Ectodermal cell (in vitro differentiated cells): ENCODE measurements at regions not wholly inside any gene's neighbourhood (a gene's known extent, or its start where the extent isn't known, plus 50 kb on each side); places are given as distances from the start of the nearest gene placed in this dataset.

Experiments
- H3K27ac ChIP-seq: 2 replicates; pipeline ENCODE4 v1.7.0; 2013; ENCODE audit warnings: mild to moderate bottlenecking, low read depth, low read length; ENCODE audit not compliant: insufficient read depth, poor library complexity, severe bottlenecking
- H3K27me3 ChIP-seq: 2 replicates; pipeline ENCODE4 v1.7.0; 2013; ENCODE audit warnings: mild to moderate bottlenecking, low read length; ENCODE audit not compliant: insufficient read depth, control insufficient read depth, poor library complexity, severe bottlenecking
- H3K36me3 ChIP-seq: one replicate; pipeline ENCODE4 v1.7.0; 2013; ENCODE audit warnings: low read length; ENCODE audit not compliant: control insufficient read depth, insufficient read depth
- H3K4me1 ChIP-seq: one replicate; pipeline ENCODE4 v1.7.0; 2013; ENCODE audit warnings: low read length; ENCODE audit not compliant: control insufficient read depth, insufficient read depth
- H3K4me3 ChIP-seq: 2 replicates; pipeline ENCODE4 v1.7.0; 2013; ENCODE audit warnings: low read depth, low read length, control low read depth; ENCODE audit not compliant: insufficient read depth
- H3K9me3 ChIP-seq: 2 replicates; pipeline ENCODE4 v1.7.0; 2013; ENCODE audit warnings: mild to moderate bottlenecking, low read length, moderate library complexity; ENCODE audit not compliant: control insufficient read depth
- WGBS, 2 experiments: methylation state at CpG; one replicate each; pipeline ENCODE4 v1.1.7; 2013; ENCODE audit warnings: missing lambda C conversion rate in 2 of 2; 5-methylcytosine and 5-hydroxymethylcytosine counted together

DNA sequence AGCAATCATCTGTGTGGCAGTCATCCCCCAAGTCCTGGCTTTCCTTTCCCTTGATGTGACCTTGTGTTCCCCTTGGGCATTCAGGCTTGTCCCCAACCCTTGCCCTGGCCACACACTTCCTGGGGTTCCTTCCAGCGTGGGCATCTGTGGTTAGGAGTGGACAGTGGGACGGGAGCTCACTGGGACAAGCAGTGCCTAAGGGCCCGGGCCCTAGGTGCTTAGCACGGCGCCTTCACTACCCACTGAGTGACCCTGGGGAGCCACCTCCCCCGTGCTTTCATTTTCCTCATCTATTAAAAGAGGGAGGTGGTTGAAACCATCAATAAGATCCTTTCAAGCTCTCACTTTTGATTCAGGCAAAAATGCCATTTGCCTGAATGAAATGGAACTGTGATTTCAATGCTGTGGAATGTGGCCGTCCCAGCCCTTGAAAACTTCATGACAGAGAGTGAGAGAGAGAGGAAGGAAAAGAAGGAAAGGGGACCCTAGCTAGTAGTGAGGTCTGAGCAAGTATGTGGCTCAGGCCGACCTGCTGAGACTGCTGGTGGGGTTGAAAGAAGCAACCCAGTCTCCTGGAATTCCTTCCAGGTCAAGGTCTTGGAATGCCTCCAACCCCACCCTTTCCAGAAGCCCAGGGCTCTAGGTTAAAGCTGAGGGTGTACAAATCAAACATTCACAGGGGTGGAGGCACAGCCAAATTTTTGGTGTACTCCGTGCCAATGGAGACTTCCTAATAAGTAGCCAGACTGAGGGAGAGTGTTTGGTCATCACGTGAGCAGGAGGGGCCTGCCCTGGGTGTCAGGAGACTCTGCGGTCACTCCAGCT lies 302.9 kb downstream of the TLE3 start:
- Histone ChIP-seq H3K4me1 (peaks cover 8% of the 10 kb centered on the region), H3K27ac (no peak overlapping the region), H3K36me3 (no peaks in the 10 kb centered on the region), H3K27me3 (no peaks in the 10 kb centered on the region), H3K4me3 (no peak overlapping the region), H3K9me3 (no peaks in the 10 kb centered on the region)
- WGBS, 2 experiments = 70 to 80% methylated on average over 10 to 11 of the region's 11 CpGs

- Histone ChIP-seq H3K27ac (no peak overlapping the region), H3K9me3 (no peaks in the 10 kb centered on the region), H3K27me3 (no peaks in the 10 kb centered on the region), H3K36me3 (no peaks in the 10 kb centered on the region), H3K4me3 (no peak overlapping the region), H3K4me1 (peaks cover 8% of the 10 kb centered on the region)
- WGBS, 2 experiments = 86 to 88% methylated on average over 5 of the region's 6 CpGs
Observed at GRCh38 chr15:69795601-69796000, 302.1 kb downstream of the TLE3 start.

DNA sequence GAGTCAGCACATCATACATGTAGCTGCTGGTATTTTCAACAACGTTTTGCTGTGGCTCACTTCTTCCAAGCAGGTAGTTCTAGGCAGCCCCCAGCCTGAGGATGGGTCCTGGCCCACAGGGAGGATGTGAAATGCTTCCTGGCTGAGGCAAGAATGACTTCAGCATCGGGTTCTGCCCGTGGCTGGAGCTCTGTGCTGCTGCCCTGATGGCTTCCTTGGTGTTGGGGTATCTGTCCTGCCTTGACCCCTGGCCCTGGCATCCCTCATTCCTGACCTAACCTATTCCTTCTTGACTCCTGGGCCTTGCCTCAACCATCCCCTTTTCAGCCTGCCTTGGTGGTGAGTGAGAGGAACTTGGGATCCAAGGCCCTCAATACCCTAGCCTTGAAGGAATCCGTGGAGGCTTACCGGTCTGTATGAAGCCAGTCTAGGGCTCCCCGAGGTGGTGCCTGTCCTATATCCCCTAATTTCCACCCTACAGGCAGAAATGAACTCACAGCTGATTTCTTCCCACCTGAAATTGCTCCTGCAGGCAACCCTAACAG lies 300.6 kb downstream of the TLE3 start:
- no peak overlapping the region for H3K27ac ChIP-seq
- WGBS, 2 experiments = 70 to 78% methylated on average over 6 of the region's 6 CpGs
- H3K4me3 ChIP-seq = no peak overlapping the region
- no peaks in the 10 kb centered on the region for H3K36me3 ChIP-seq
- H3K4me1 ChIP-seq = peaks cover 8% of the 10 kb centered on the region
- H3K27me3 ChIP-seq = no peaks in the 10 kb centered on the region
- H3K9me3 ChIP-seq = no peaks in the 10 kb centered on the region

DNA sequence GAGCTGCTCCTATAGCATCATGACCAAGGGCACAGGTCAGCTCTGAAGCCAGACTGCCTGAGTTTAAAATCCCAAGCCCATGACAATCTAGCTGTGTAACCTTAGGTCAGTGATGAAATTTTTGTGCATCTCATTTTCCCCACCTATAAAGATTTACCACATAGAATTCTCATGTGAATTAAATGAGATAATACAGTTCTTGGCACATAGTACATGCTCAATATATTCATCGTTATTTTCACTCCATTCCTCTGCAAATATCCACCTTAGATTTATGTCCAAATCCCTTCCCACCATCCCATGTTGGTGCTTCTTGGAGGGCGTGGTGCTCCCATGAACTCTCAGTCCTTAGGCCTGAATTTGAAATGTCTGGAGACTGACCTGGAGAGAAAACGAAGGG lies 300.1 kb downstream of the TLE3 start:
- no peaks in the 10 kb centered on the region for H3K27me3 ChIP-seq
- WGBS, 2 experiments = 90 to 97% methylated on average over 3 of the region's 3 CpGs

DNA sequence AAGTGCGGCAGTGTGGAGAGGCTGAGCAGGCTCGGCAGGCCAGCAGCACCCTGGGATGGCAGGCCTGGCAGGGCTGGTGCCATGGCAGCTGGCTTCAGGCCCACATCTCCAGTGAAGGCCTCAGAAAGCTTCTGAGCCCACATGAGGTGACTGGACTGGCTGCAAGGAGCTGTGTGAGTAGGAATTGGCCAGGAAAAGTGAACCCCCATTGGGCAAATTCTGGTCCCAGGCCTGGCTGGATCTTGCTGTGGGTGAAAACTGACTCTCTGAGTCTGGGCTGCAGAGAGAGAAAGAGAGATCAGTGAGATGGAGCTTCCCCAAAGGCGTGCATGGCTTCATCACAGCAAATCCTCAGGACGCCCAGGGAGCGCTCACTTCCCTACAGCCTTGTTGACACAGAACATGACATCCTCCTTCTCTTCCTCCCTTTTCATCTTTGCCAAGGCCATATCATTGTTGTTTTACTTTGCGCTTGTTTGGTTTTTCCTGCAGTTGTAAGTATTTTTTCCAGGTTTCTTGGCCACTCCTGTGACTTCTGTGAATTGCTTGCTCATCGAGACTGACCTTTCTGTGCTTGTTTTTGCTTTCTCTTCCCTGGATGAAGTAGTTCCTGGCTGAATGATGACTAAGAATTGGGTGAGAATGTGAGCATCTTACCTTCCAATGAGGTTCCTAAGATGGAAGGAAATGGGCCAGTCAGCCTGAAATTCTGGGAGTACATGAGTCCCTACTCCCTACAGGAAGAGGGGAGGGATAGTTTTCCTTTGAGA lies 299.1 kb downstream of the TLE3 start:
- H3K4me1 ChIP-seq = peaks cover 7% of the 10 kb centered on the region
- 89 to 90% methylated on average over 7 of the region's 7 CpGs for WGBS, 2 experiments
- no peak overlapping the region for H3K27ac ChIP-seq

More for the DNA sequence above, 300.1 kb downstream of the TLE3 start:
- Histone ChIP-seq H3K4me1 (peaks cover 8% of the 10 kb centered on the region), H3K9me3 (no peaks in the 10 kb centered on the region), H3K27ac (no peak overlapping the region), H3K4me3 (no peak overlapping the region), H3K36me3 (no peaks in the 10 kb centered on the region)

GRCh38 chr15:69801144-69801543 lies 296.6 kb downstream of the TLE3 start:
- WGBS, 2 experiments = 79 to 80% methylated on average over 9 of the region's 9 CpGs
- Histone ChIP-seq H3K9me3 (no peaks in the 10 kb centered on the region), H3K27me3 (no peaks in the 10 kb centered on the region)

More for the DNA sequence above, 299.1 kb downstream of the TLE3 start:
- no peaks in the 10 kb centered on the region for H3K9me3 ChIP-seq
- no peaks in the 10 kb centered on the region for H3K27me3 ChIP-seq
- H3K4me3 ChIP-seq = no peak overlapping the region
- H3K36me3 ChIP-seq = no peaks in the 10 kb centered on the region

DNA sequence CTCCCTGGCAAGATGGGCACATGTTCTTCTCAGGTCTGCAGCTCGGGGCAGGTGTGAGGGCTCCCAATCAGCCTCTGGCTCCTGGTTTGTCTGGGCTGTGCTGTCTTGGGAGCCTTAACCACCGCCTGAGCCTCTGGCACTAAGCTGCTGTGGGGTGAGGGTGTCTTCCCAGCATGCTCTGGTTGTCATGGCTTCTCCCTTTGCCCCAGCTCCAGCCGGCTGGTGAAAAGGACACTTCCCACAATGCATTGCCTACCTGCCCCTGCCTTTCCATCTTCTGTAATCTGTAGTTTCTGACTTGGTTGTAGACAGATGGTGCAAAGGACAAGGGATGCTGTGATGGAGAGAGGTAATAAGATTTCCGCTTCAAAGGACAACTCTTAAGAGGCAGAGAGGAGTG lies 295.3 kb downstream of the TLE3 start:
- H3K27me3 ChIP-seq = no peaks in the 10 kb centered on the region
- H3K27ac ChIP-seq = no peak overlapping the region
- no peaks in the 10 kb centered on the region for H3K9me3 ChIP-seq
- no peaks in the 10 kb centered on the region for H3K36me3 ChIP-seq
- no peaks in the 10 kb centered on the region for H3K4me1 ChIP-seq
- WGBS, 2 experiments = 89 to 91% methylated on average over 4 of the region's 4 CpGs
- H3K4me3 ChIP-seq = no peak overlapping the region

More at GRCh38 chr15:69801144-69801543, 296.6 kb downstream of the TLE3 start:
- no peaks in the 10 kb centered on the region for H3K4me1 ChIP-seq
- no peak overlapping the region for H3K4me3 ChIP-seq
- no peak overlapping the region for H3K27ac ChIP-seq
- H3K36me3 ChIP-seq = no peaks in the 10 kb centered on the region

DNA sequence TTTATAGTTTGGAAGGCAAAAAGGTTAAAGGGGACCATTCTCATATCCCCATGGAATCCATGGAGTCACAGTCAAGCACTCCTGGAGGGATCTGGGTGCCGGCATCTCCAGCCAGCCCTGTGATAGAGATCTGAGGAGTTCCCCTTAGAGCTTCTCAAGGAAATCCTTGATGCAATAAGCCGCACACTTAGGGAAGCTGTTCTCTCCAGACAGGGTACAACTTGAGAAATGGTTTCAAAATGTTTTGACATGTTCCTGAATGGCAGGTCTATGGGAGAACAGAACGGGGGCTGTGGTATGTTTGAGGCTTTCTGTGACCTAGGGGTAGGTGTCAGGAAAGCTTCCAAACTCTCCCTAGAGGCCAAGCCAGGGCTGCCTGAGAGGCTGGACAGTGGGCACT lies 292.9 kb downstream of the TLE3 start:
- 89 to 92% methylated on average over 3 of the region's 3 CpGs for WGBS, 2 experiments
- H3K36me3 ChIP-seq = no peaks in the 10 kb centered on the region
- H3K9me3 ChIP-seq = no peaks in the 10 kb centered on the region
- H3K27me3 ChIP-seq = no peaks in the 10 kb centered on the region
- H3K4me3 ChIP-seq = no peak overlapping the region
- no peak overlapping the region for H3K27ac ChIP-seq
- no peaks in the 10 kb centered on the region for H3K4me1 ChIP-seq

DNA sequence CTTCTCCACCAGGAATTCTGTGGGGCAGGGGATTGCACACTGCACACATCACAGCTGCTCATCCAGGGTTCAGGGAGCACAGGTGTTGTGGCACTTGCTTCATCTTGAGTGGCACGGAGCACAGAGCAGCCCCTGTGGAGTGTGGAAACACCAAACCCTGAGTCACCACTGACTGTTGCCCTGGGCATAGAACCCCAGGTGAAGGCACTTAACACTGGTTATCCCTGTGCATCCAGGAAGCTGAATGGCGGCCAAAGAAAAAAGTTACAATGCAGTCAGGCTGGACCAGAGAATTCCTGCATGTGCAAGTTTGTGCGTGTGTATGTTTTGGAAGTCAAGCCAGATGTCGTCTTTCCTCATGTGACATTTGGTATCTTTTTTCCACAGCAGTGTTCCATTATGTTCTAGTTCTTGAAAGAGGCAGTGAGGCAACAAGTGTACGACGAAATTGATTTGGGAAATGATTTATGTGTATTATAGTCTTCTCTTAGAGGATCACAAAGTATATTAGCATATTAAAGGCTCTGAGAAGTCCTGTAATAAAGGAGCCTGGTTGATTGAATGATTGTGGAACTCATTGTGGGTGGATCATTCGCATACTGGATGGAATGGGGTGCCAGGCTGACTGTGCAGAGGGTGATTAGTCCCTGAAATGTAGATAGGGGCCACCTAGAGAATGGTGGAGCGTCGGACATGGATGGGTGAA lies 292.3 kb downstream of the TLE3 start:
- no peaks in the 10 kb centered on the region for H3K36me3 ChIP-seq
- H3K27me3 ChIP-seq = no peaks in the 10 kb centered on the region
- H3K4me3 ChIP-seq = no peak overlapping the region
- no peaks in the 10 kb centered on the region for H3K4me1 ChIP-seq
- 94 to 98% methylated on average over 9 of the region's 9 CpGs for WGBS, 2 experiments
- no peak overlapping the region for H3K27ac ChIP-seq
- no peaks in the 10 kb centered on the region for H3K9me3 ChIP-seq
